Thyroid gland (tissue), 4 donors: ENCODE measurements at regions not wholly inside any gene's neighbourhood (a gene's known extent, or its start where the extent isn't known, plus 50 kb on each side); places are given as distances from the start of the nearest gene placed in this dataset.

Experiments used
- POLR2A ChIP-seq, 2 donors: fragments of 450-650 bp; IDR thresholded peaks; one replicate each; pipeline ENCODE4 v1.6.1; 2017; ENCODE audit warnings: antibody characterized with exemption in 2 of 2, mild to moderate bottlenecking in 2 of 2, moderate library complexity in 1 of 2
- TF ChIP-seq, protein P1 (sequence below), 6 experiments: fragments of 200-600 bp in 3 of 6; fragments of 450-650 bp in 3 of 6; sonication (generic) in 3 of 6; IDR thresholded peaks; one replicate each; pipeline ENCODE4 v1.5.1; 2016 to 2019; ENCODE audit warnings: antibody characterized with exemption in 6 of 6, mild to moderate bottlenecking in 2 of 6, inconsistent platforms in 1 of 6, moderate library complexity in 1 of 6

DNA sequence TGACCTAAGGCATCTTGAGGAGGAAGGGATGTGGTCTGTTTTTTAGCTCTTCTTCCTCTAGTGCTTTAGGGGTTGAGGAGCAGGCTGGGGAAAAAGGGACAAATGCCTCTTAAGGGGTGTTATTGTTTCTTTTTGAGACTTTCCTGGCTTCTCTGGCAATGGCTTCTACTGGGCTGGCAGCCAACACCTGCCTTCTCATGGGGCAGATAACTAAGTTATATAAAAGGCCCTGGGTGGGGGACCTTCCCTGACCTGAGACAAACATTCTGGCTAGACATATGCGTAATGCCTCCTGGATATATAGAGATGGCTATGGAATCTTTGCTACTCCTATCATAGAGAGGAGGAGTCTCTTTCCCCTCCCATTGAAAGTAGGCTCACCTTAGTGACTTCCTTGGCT, 179.2 kb upstream of the PROK2 start:
- TF ChIP-seq POLR2A (IDR thresholded peaks at IDR 0.05), result no peak
- TF ChIP-seq, protein P1, sequence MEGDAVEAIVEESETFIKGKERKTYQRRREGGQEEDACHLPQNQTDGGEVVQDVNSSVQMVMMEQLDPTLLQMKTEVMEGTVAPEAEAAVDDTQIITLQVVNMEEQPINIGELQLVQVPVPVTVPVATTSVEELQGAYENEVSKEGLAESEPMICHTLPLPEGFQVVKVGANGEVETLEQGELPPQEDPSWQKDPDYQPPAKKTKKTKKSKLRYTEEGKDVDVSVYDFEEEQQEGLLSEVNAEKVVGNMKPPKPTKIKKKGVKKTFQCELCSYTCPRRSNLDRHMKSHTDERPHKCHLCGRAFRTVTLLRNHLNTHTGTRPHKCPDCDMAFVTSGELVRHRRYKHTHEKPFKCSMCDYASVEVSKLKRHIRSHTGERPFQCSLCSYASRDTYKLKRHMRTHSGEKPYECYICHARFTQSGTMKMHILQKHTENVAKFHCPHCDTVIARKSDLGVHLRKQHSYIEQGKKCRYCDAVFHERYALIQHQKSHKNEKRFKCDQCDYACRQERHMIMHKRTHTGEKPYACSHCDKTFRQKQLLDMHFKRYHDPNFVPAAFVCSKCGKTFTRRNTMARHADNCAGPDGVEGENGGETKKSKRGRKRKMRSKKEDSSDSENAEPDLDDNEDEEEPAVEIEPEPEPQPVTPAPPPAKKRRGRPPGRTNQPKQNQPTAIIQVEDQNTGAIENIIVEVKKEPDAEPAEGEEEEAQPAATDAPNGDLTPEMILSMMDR (IDR thresholded peaks at IDR 0.05), result no peak
